GM23338 (cell line): ENCODE measurements at regions not wholly inside any gene's neighbourhood (a gene's known extent, or its start where the extent isn't known, plus 50 kb on each side); places are given as distances from the start of the nearest gene placed in this dataset.
"Not testable (repeated sequence)": the region's sequence is repeated elsewhere in the genome, so short reads cannot be mapped to it uniquely, and the experiment has no call there.

Experiments used
- ATAC-seq: fragments of 200-7000 bp; cut with Tn5 transposase; 3 replicates; pipeline ENCODE4 v1.9.1; 2020
- DNase-seq: peaks from one replicate; pipeline ENCODE4 v3.0.0-alpha.2; 2015; ENCODE audit warnings: low spot score
- H2AFZ ChIP-seq: fragments of 200-600 bp; sonication (generic); 2 replicates; pipeline ENCODE4 v1.8.0; 2016; ENCODE audit warnings: antibody characterized with exemption, mild to moderate bottlenecking, moderate library complexity
- H3F3A ChIP-seq: fragments of 200-600 bp; sonication (generic); replicated peaks from 2 replicates; pipeline ENCODE4 v1.8.0; 2017; ENCODE audit warnings: antibody characterized with exemption, mixed run types, low read depth
- H3K27ac ChIP-seq: fragments of 200-600 bp; sonication (generic); 2 replicates; pipeline ENCODE4 v1.6.1; 2016; ENCODE audit warnings: low read depth
- H3K27me3 ChIP-seq: fragments of 200-600 bp; sonication (generic); 2 replicates; pipeline ENCODE4 v1.8.0; 2016; ENCODE audit warnings: mild to moderate bottlenecking, mixed run types, moderate library complexity; ENCODE audit not compliant: insufficient read depth
- H3K36me3 ChIP-seq: fragments of 200-600 bp; sonication (generic); 2 replicates; pipeline ENCODE4 v1.8.0; 2016; ENCODE audit warnings: mild to moderate bottlenecking; ENCODE audit not compliant: insufficient read depth
- H3K4me1 ChIP-seq: fragments of 200-600 bp; sonication (generic); 2 replicates; pipeline ENCODE4 v1.8.0; 2016; ENCODE audit warnings: mild to moderate bottlenecking, moderate library complexity; ENCODE audit not compliant: insufficient read depth
- H3K4me2 ChIP-seq: fragments of 200-600 bp; sonication (generic); 2 replicates; pipeline ENCODE4 v1.7.1; 2017; ENCODE audit warnings: mixed run types
- H3K4me3 ChIP-seq: fragments of 200-600 bp; sonication (generic); 2 replicates; pipeline ENCODE4 v1.6.1; 2016; ENCODE audit warnings: mixed run types
- H3K79me2 ChIP-seq: fragments of 200-600 bp; sonication (generic); replicated peaks from 2 replicates; pipeline ENCODE4 v1.8.0; 2017; ENCODE audit warnings: mild to moderate bottlenecking; ENCODE audit not compliant: insufficient read depth
- H3K9me2 ChIP-seq: fragments of 200-600 bp; sonication (generic); 2 replicates; pipeline ENCODE4 v1.8.0; 2017; ENCODE audit not compliant: insufficient read depth
- H4K20me1 ChIP-seq: fragments of 200-600 bp; sonication (generic); replicated peaks from 2 replicates; pipeline ENCODE4 v1.8.0; 2017; ENCODE audit warnings: mild to moderate bottlenecking; ENCODE audit not compliant: insufficient read depth
- H3K27ac Mint-ChIP-seq: 2 replicates; pipeline ENCODE4 v1.8.0; 2020; ENCODE audit warnings: inconsistent platforms, mild to moderate bottlenecking, moderate library complexity, mixed read lengths
- H3K27me3 Mint-ChIP-seq: 3 replicates; pipeline ENCODE4 v1.8.0; 2022; ENCODE audit warnings: low read depth, mild to moderate bottlenecking, moderate library complexity, mixed read lengths, inconsistent platforms; ENCODE audit not compliant: insufficient read depth, poor library complexity
- H3K36me3 Mint-ChIP-seq: 3 replicates; pipeline ENCODE4 v1.8.0; 2021; ENCODE audit warnings: low read depth, mild to moderate bottlenecking, inconsistent platforms, moderate library complexity, mixed read lengths
- H3K4me1 Mint-ChIP-seq: 3 replicates; pipeline ENCODE4 v1.8.0; 2020; ENCODE audit warnings: mild to moderate bottlenecking, inconsistent platforms, mixed read lengths
- H3K4me3 Mint-ChIP-seq: 3 replicates; pipeline ENCODE4 v1.8.0; 2021; ENCODE audit warnings: moderate library complexity, mild to moderate bottlenecking, inconsistent platforms, mixed read lengths
- H3K9me3 Mint-ChIP-seq: 3 replicates; pipeline ENCODE4 v1.8.0; 2020; ENCODE audit warnings: moderate library complexity, mild to moderate bottlenecking, inconsistent platforms, mixed read lengths
- CREB1 ChIP-seq: fragments of 250-450 bp; sonication (Bioruptor Pico); IDR thresholded peaks from 2 replicates; pipeline ENCODE4 v1.5.0; 2020; ENCODE audit warnings: low read depth, mild to moderate bottlenecking, moderate library complexity
- EZH2 ChIP-seq: fragments of 200-600 bp; sonication (generic); IDR thresholded peaks from one replicate; pipeline ENCODE4 v1.8.0; 2017; ENCODE audit warnings: antibody characterized with exemption, mild to moderate bottlenecking, low read depth; ENCODE audit not compliant: unreplicated experiment
- NANOG ChIP-seq: IDR thresholded peaks from 2 replicates; pipeline ENCODE4 v1.6.1; 2016; ENCODE audit warnings: antibody characterized with exemption, borderline replicate concordance
- STAT1 ChIP-seq: IDR thresholded peaks from one replicate; pipeline ENCODE4 v1.6.1; 2016; ENCODE audit warnings: antibody characterized with exemption; ENCODE audit not compliant: unreplicated experiment
- ZNF331 ChIP-seq: fragments of 250-450 bp; sonication (Bioruptor Pico); IDR thresholded peaks from 2 replicates; pipeline ENCODE4 v1.5.0; 2020; ENCODE audit warnings: low read depth, mild to moderate bottlenecking, moderate library complexity
- TF ChIP-seq, protein P1 (sequence below): IDR thresholded peaks from one replicate; pipeline ENCODE4 v1.6.1; 2018; ENCODE audit warnings: antibody characterized with exemption; ENCODE audit not compliant: unreplicated experiment
- TF ChIP-seq, protein P2 (sequence below), 2 experiments: fragments of 200-600 bp in 1 of 2; sonication (generic) in 1 of 2; conservative IDR thresholded peaks; 2 replicates each; pipeline versions ENCODE4 v1.5.1 to v1.6.1; 2016 to 2017; ENCODE audit warnings: antibody characterized with exemption in 2 of 2, low read depth in 2 of 2, mild to moderate bottlenecking in 2 of 2, moderate library complexity in 1 of 2
- TF ChIP-seq, protein P3 (sequence below): fragments of 250-450 bp; sonication (Bioruptor Pico); IDR thresholded peaks from 2 replicates; pipeline ENCODE4 v1.5.0; 2020; ENCODE audit warnings: mild to moderate bottlenecking, moderate library complexity

DNA sequence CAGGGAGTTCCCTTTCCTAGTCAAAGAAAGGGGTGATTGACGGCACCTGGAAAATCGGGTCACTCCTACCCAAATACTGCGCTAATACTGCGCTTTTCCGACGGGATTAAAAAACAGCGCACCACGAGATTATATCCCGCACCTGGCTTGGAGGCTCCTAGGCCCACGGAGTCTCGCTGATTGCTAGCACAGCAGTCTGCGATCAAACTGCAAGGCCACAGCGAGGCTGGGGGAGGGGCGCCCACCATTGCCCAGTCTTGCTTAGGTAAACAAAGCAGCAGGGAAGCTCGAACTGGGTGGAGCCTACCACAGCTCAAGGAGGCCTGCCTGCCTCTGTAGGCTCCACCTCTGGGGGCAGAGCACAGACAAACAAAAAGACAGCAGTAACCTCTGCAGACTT lies 504.1 kb downstream of the HTR1B start:
- Mint-ChIP-seq H3K36me3 (peaks cover 13% of the 10 kb centered on the region; the same call in 1 of the 3 replicates), H3K9me3 (peaks cover 21% of the 10 kb centered on the region; the same call in 2 of the 3 replicates)
- not testable (repeated sequence) for H3K27me3 ChIP-seq, H3K27me3 Mint-ChIP-seq, H4K20me1 ChIP-seq, ATAC-seq, H3K79me2 ChIP-seq, DNase-seq, H3K4me2 ChIP-seq, H3K4me3 ChIP-seq, H3K4me1 Mint-ChIP-seq, H2AFZ ChIP-seq, H3K27ac Mint-ChIP-seq, H3K4me1 ChIP-seq, H3K36me3 ChIP-seq, H3K9me2 ChIP-seq, H3K4me3 Mint-ChIP-seq, H3K27ac ChIP-seq, H3F3A ChIP-seq

DNA sequence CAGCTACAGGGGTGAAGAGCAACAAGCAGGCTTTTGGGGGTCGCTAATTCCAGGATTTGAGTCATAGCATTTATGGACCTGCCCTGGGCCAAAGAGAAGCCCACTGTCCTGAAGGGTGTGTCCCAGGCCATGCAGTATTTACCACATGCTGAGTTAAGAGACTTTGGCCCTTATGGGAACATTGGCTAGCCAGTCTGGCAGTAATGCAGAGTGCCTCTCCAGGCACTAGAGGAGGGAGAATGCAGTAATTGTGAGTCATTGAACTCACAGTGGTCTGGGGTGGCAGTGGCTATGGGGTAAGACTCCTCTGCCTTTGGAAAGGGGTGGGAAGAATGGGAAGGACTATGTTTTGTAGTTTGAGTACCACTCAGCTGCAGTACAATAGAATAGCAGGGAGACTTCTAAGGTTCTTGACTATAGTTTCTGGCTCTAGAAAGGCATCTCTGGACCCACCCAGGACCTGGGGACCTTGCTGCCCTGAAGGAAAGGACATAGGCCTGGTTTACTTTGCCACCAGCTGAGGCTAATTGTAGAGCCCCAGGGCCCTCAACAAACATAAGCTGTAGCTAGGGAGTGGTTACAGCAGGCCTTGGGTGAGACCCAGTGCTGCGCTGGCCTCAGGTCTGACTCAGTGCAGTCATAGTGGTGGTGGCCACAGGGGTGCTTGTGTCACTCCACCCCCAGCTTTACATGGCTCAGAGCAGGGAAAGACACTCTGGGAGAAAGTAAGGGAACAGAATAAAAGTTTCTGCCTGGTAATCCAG lies 520.9 kb downstream of the HTR1B start:
- H2AFZ ChIP-seq, result no peak overlapping the region
- no peaks in the 10 kb centered on the region for H3K36me3 ChIP-seq
- no peak for ATAC-seq
- no peaks in the 10 kb centered on the region; the same call in 1 of the 3 replicates for H3K9me3 Mint-ChIP-seq
- H3K27me3 Mint-ChIP-seq, result no peaks in the 10 kb centered on the region
- no peak overlapping the region for H3K4me3 ChIP-seq
- TF ChIP-seq, protein P1, sequence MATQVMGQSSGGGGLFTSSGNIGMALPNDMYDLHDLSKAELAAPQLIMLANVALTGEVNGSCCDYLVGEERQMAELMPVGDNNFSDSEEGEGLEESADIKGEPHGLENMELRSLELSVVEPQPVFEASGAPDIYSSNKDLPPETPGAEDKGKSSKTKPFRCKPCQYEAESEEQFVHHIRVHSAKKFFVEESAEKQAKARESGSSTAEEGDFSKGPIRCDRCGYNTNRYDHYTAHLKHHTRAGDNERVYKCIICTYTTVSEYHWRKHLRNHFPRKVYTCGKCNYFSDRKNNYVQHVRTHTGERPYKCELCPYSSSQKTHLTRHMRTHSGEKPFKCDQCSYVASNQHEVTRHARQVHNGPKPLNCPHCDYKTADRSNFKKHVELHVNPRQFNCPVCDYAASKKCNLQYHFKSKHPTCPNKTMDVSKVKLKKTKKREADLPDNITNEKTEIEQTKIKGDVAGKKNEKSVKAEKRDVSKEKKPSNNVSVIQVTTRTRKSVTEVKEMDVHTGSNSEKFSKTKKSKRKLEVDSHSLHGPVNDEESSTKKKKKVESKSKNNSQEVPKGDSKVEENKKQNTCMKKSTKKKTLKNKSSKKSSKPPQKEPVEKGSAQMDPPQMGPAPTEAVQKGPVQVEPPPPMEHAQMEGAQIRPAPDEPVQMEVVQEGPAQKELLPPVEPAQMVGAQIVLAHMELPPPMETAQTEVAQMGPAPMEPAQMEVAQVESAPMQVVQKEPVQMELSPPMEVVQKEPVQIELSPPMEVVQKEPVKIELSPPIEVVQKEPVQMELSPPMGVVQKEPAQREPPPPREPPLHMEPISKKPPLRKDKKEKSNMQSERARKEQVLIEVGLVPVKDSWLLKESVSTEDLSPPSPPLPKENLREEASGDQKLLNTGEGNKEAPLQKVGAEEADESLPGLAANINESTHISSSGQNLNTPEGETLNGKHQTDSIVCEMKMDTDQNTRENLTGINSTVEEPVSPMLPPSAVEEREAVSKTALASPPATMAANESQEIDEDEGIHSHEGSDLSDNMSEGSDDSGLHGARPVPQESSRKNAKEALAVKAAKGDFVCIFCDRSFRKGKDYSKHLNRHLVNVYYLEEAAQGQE, result no peak
- TF ChIP-seq STAT1 (no peak), ZNF331 (CRISPR knock-in tag) (no peak), EZH2 (no peak), NANOG (no peak), CREB1 (CRISPR knock-in tag) (no peak)
- TF ChIP-seq, protein P2, sequence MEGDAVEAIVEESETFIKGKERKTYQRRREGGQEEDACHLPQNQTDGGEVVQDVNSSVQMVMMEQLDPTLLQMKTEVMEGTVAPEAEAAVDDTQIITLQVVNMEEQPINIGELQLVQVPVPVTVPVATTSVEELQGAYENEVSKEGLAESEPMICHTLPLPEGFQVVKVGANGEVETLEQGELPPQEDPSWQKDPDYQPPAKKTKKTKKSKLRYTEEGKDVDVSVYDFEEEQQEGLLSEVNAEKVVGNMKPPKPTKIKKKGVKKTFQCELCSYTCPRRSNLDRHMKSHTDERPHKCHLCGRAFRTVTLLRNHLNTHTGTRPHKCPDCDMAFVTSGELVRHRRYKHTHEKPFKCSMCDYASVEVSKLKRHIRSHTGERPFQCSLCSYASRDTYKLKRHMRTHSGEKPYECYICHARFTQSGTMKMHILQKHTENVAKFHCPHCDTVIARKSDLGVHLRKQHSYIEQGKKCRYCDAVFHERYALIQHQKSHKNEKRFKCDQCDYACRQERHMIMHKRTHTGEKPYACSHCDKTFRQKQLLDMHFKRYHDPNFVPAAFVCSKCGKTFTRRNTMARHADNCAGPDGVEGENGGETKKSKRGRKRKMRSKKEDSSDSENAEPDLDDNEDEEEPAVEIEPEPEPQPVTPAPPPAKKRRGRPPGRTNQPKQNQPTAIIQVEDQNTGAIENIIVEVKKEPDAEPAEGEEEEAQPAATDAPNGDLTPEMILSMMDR (conservative IDR thresholded peaks at IDR 0.05; ENCODE audit: low read depth in 2 of 2), result no peak
- TF ChIP-seq, protein P3, sequence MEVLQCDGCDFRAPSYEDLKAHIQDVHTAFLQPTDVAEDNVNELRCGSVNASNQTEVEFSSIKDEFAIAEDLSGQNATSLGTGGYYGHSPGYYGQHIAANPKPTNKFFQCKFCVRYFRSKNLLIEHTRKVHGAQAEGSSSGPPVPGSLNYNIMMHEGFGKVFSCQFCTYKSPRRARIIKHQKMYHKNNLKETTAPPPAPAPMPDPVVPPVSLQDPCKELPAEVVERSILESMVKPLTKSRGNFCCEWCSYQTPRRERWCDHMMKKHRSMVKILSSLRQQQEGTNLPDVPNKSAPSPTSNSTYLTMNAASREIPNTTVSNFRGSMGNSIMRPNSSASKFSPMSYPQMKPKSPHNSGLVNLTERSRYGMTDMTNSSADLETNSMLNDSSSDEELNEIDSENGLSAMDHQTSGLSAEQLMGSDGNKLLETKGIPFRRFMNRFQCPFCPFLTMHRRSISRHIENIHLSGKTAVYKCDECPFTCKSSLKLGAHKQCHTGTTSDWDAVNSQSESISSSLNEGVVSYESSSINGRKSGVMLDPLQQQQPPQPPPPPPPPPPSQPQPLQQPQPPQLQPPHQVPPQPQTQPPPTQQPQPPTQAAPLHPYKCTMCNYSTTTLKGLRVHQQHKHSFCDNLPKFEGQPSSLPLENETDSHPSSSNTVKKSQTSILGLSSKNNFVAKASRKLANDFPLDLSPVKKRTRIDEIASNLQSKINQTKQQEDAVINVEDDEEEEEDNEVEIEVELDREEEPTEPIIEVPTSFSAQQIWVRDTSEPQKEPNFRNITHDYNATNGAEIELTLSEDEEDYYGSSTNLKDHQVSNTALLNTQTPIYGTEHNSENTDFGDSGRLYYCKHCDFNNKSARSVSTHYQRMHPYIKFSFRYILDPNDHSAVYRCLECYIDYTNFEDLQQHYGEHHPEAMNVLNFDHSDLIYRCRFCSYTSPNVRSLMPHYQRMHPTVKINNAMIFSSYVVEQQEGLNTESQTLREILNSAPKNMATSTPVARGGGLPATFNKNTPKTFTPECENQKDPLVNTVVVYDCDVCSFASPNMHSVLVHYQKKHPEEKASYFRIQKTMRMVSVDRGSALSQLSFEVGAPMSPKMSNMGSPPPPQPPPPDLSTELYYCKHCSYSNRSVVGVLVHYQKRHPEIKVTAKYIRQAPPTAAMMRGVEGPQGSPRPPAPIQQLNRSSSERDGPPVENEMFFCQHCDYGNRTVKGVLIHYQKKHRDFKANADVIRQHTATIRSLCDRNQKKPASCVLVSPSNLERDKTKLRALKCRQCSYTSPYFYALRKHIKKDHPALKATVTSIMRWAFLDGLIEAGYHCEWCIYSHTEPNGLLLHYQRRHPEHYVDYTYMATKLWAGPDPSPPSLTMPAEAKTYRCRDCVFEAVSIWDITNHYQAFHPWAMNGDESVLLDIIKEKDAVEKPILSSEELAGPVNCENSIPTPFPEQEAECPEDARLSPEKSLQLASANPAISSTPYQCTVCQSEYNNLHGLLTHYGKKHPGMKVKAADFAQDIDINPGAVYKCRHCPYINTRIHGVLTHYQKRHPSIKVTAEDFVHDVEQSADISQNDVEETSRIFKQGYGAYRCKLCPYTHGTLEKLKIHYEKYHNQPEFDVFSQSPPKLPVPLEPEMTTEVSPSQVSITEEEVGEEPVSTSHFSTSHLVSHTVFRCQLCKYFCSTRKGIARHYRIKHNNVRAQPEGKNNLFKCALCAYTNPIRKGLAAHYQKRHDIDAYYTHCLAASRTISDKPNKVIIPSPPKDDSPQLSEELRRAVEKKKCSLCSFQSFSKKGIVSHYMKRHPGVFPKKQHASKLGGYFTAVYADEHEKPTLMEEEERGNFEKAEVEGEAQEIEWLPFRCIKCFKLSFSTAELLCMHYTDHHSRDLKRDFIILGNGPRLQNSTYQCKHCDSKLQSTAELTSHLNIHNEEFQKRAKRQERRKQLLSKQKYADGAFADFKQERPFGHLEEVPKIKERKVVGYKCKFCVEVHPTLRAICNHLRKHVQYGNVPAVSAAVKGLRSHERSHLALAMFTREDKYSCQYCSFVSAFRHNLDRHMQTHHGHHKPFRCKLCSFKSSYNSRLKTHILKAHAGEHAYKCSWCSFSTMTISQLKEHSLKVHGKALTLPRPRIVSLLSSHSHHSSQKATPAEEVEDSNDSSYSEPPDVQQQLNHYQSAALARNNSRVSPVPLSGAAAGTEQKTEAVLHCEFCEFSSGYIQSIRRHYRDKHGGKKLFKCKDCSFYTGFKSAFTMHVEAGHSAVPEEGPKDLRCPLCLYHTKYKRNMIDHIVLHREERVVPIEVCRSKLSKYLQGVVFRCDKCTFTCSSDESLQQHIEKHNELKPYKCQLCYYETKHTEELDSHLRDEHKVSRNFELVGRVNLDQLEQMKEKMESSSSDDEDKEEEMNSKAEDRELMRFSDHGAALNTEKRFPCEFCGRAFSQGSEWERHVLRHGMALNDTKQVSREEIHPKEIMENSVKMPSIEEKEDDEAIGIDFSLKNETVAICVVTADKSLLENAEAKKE, result no peak
- H3K36me3 Mint-ChIP-seq, result no peaks in the 10 kb centered on the region
- H3K4me1 Mint-ChIP-seq, result no peaks in the 10 kb centered on the region
- H3K4me1 ChIP-seq, result no peaks in the 10 kb centered on the region
- no peak overlapping the region for H3K4me3 Mint-ChIP-seq
- no peak overlapping the region for H3K4me2 ChIP-seq
- H3K79me2 ChIP-seq, result no peaks in the 10 kb centered on the region
- no peaks in the 10 kb centered on the region for H3K9me2 ChIP-seq
- DNase-seq, result no peak
- H3K27ac ChIP-seq, result no peak overlapping the region
- no peak overlapping the region for H3K27ac Mint-ChIP-seq
- no peaks in the 10 kb centered on the region for H3F3A ChIP-seq
- H3K27me3 ChIP-seq, result no peaks in the 10 kb centered on the region
- H4K20me1 ChIP-seq, result no peaks in the 10 kb centered on the region
